Thoracic aorta (tissue), 2 donors: ENCODE measurements at regions not wholly inside any gene's neighbourhood (a gene's known extent, or its start where the extent isn't known, plus 50 kb on each side); places are given as distances from the start of the nearest gene placed in this dataset.

Source experiments
- ATAC-seq: fragments of 150-250 bp; one replicate; pipeline ENCODE4 v1.8.0; 2017; ENCODE audit warnings: low read depth; ENCODE audit not compliant: insufficient number of reproducible peaks, low FRiP score
- DNase-seq: peaks from one replicate; pipeline ENCODE4 v3.0.0-alpha.2; 2020; ENCODE audit warnings: low spot score
- H3K27ac ChIP-seq, 2 donors: fragments of 200-600 bp; sonication (generic); 1 replicate in 1 of 2; 2 replicates in 1 of 2; pipeline ENCODE4 v1.5.1; 2016; ENCODE audit warnings: mild to moderate bottlenecking in 2 of 2, moderate library complexity in 2 of 2
- H3K27me3 ChIP-seq: fragments of 200-600 bp; sonication (generic); replicated peaks from 2 replicates; pipeline ENCODE4 v1.6.0; 2016; ENCODE audit warnings: mild to moderate bottlenecking; ENCODE audit not compliant: insufficient read depth
- H3K36me3 ChIP-seq: fragments of 200-600 bp; sonication (generic); one replicate; pipeline ENCODE4 v1.5.1; 2016
- H3K4me1 ChIP-seq, 2 donors: fragments of 200-600 bp; sonication (generic); 1 replicate in 1 of 2; 2 replicates in 1 of 2; pipeline versions ENCODE4 v1.5.1 to v1.6.0; 2016; ENCODE audit warnings: low read depth in 2 of 2, mild to moderate bottlenecking in 1 of 2; ENCODE audit not compliant: control insufficient read depth in 1 of 2
- H3K4me3 ChIP-seq: fragments of 200-600 bp; sonication (generic); 2 replicates; pipeline ENCODE4 v1.5.1; 2016; ENCODE audit warnings: mild to moderate bottlenecking
- H3K9me3 ChIP-seq: fragments of 200-600 bp; sonication (generic); 2 replicates; pipeline ENCODE4 v1.5.1; 2016
- CTCF ChIP-seq: fragments of 200-600 bp; sonication (generic); IDR thresholded peaks from one replicate; pipeline ENCODE4 v1.5.1; 2019; ENCODE audit warnings: antibody characterized with exemption

- H3K9me3 ChIP-seq = no peaks in the 10 kb centered on the region
- H3K36me3 ChIP-seq = no peaks in the 10 kb centered on the region
- H3K4me1 ChIP-seq = no peaks in the 10 kb centered on the region
- H3K27me3 ChIP-seq = no peaks in the 10 kb centered on the region
- H3K27ac ChIP-seq = no peak overlapping the region
- no peak for TF ChIP-seq CTCF
- DNase-seq (no peak), ATAC-seq (no peak)
- no peak overlapping the region for H3K4me3 ChIP-seq
Measured at GRCh38 chr1:229970714-229971113, 96.3 kb upstream of the GALNT2 start.

- no peak overlapping the region for H3K27ac ChIP-seq
- no peaks in the 10 kb centered on the region for H3K27me3 ChIP-seq
- H3K4me3 ChIP-seq = no peak overlapping the region
- no peaks in the 10 kb centered on the region for H3K36me3 ChIP-seq
- no peak for TF ChIP-seq CTCF
- H3K9me3 ChIP-seq = no peaks in the 10 kb centered on the region
- H3K4me1 ChIP-seq = no peaks in the 10 kb centered on the region
- DNase-seq (no peak), ATAC-seq (no peak)
Measured at GRCh38 chr1:229971141-229971540, 95.9 kb upstream of the GALNT2 start.

GRCh38 chr1:229972600-229973296, 94.3 kb upstream of the GALNT2 start:
- H3K27ac ChIP-seq = no peak overlapping the region
- no peaks in the 10 kb centered on the region for H3K27me3 ChIP-seq
- DNase-seq (no peak), ATAC-seq (no peak)
- TF ChIP-seq CTCF = no peak
- no peak overlapping the region for H3K4me3 ChIP-seq
- no peaks in the 10 kb centered on the region for H3K36me3 ChIP-seq
- H3K9me3 ChIP-seq = no peaks in the 10 kb centered on the region
- H3K4me1 ChIP-seq = no peaks in the 10 kb centered on the region

GRCh38 chr1:229973297-229973612, 93.8 kb upstream of the GALNT2 start:
- no peak overlapping the region for H3K27ac ChIP-seq
- no peak overlapping the region for H3K4me3 ChIP-seq
- H3K9me3 ChIP-seq = no peaks in the 10 kb centered on the region
- H3K4me1 ChIP-seq = no peaks in the 10 kb centered on the region
- no peak for TF ChIP-seq CTCF
- no peaks in the 10 kb centered on the region for H3K36me3 ChIP-seq
- no peak for DNase-seq
- no peak for ATAC-seq
- H3K27me3 ChIP-seq = no peaks in the 10 kb centered on the region

- Histone ChIP-seq H3K9me3 (no peaks in the 10 kb centered on the region), H3K4me3 (no peak overlapping the region), H3K27me3 (no peaks in the 10 kb centered on the region), H3K4me1 (no peaks in the 10 kb centered on the region), H3K27ac (no peak overlapping the region), H3K36me3 (no peaks in the 10 kb centered on the region)
- TF ChIP-seq CTCF = no peak
- no peak for ATAC-seq
- DNase-seq = no peak
Measured at GRCh38 chr1:229975047-229975446, 92.0 kb upstream of the GALNT2 start.
